HepG2 (cell line): ENCODE measurements at regions not wholly inside any gene's neighbourhood (a gene's known extent, or its start where the extent isn't known, plus 50 kb on each side); places are given as distances from the start of the nearest gene placed in this dataset.

Experiments used
- ATAC-seq: fragments of 200-7000 bp; cut with Tn5 transposase; 3 replicates; pipeline ENCODE4 v1.9.1; 2020; ENCODE audit warnings: mild to moderate bottlenecking, moderate library complexity
- BruUV-seq: library from RNA; stranded (reverse); fragments of 400-500 nt; replicated peaks from 2 replicates; lab custom pipeline; 2021; lab: Mats Ljungman, UMichigan
- CTCF ChIA-PET: fragments of 300-600 bp; formaldehyde crosslinking; extraction: SDS; loops from one replicate; lab custom pipeline; 2021; ENCODE audit warnings: low total read pairs, inconsistent platforms, low intra/inter-chr PET ratio; lab: Yijun Ruan, JAX
- POLR2A ChIA-PET: fragments of 350-600 bp; sonication (Branson Sonifier 250); formaldehyde crosslinking; loops from one replicate; lab custom pipeline; 2020; ENCODE audit warnings: antibody characterized with exemption, inconsistent platforms; lab: Yijun Ruan, JAX
- DNase-seq: peaks from one replicate; pipeline ENCODE4 v3.0.0-alpha.2; 2015; ENCODE audit warnings: low spot score
- FAIRE-seq: peaks from 3 replicates; lab custom pipeline; 2011; peaks lifted over from hg19 to GRCh38; lab: Jason Lieb, UNC
- H2AFZ ChIP-seq: one replicate; pipeline ENCODE4 v1.6.1; 2011; ENCODE audit warnings: low read length, inconsistent platforms
- H3K27ac ChIP-seq: fragments of 300-600 bp; 3 replicates; pipeline ENCODE4 v1.8.0; 2011; ENCODE audit warnings: mixed run types, mild to moderate bottlenecking, mixed read lengths, low read length, inconsistent platforms; ENCODE audit not compliant: insufficient read depth; ENCODE audit errors: extremely low read length
- H3K27me3 ChIP-seq, 2 experiments: fragments of 200-600 bp in 1 of 2; 2 replicates in 1 of 2; 3 replicates in 1 of 2; pipeline versions ENCODE4 v1.6.0 to v1.8.0; 2011; ENCODE audit warnings: low read length in 2 of 2, mild to moderate bottlenecking in 2 of 2, moderate library complexity in 2 of 2, inconsistent platforms in 1 of 2; ENCODE audit not compliant: insufficient read depth in 2 of 2, control insufficient read depth in 1 of 2
- H3K36me3 ChIP-seq, 2 experiments: fragments of 200-600 bp in 1 of 2; replicated peaks in 1 of 2; 2 replicates in 1 of 2; 3 replicates in 1 of 2; pipeline versions ENCODE4 v1.5.1 to v1.8.0; 2011; ENCODE audit warnings: low read length in 2 of 2, inconsistent platforms in 1 of 2; ENCODE audit not compliant: insufficient read depth in 2 of 2, control insufficient read depth in 1 of 2
- H3K4me1 ChIP-seq: 2 replicates; pipeline ENCODE4 v1.5.1; 2012; ENCODE audit warnings: low read length, inconsistent platforms; ENCODE audit not compliant: insufficient read depth
- H3K4me2 ChIP-seq: 2 replicates; pipeline ENCODE4 v1.6.0; 2011; ENCODE audit warnings: low read depth, low read length, inconsistent platforms
- H3K4me3 ChIP-seq, 3 experiments: fragments of 200-600 bp in 1 of 3; sonication (generic), shearing (Covaris generic) in 1 of 3; replicated peaks in 1 of 3; 2 replicates each; pipeline ENCODE4 v1.5.1; 2011 to 2016; ENCODE audit warnings: low read length in 3 of 3, inconsistent platforms in 2 of 3, low read depth in 2 of 3, mild to moderate bottlenecking in 2 of 3, control low read depth in 1 of 3, mixed read lengths in 1 of 3; ENCODE audit not compliant: insufficient read depth in 1 of 3
- H3K79me2 ChIP-seq: one replicate; pipeline ENCODE4 v1.6.1; 2011; ENCODE audit warnings: low read length, inconsistent platforms; ENCODE audit not compliant: insufficient read depth
- H3K9ac ChIP-seq: 2 replicates; pipeline ENCODE4 v1.6.0; 2011; ENCODE audit warnings: mild to moderate bottlenecking, low read depth, low read length, inconsistent platforms; ENCODE audit not compliant: insufficient read depth
- H3K9me3 ChIP-seq: 2 replicates; pipeline ENCODE4 v1.5.1; 2012; ENCODE audit warnings: mild to moderate bottlenecking, low read length
- H4K20me1 ChIP-seq: 2 replicates; pipeline ENCODE4 v1.6.0; 2011; ENCODE audit warnings: inconsistent platforms, mild to moderate bottlenecking, low read length, moderate library complexity; ENCODE audit not compliant: insufficient read depth
- ATF7-NPFF ChIP-seq: sonication (generic); formaldehyde crosslinking; IDR thresholded peaks from 2 replicates; pipeline ENCODE4 v1.8.1; 2023; ENCODE audit warnings: mild to moderate bottlenecking, low read depth, missing genetic modification reagents, moderate library complexity
- GRHL1 ChIP-seq: sonication (generic); formaldehyde crosslinking; conservative IDR thresholded peaks from 2 replicates; pipeline ENCODE4 v1.8.0; 2022; ENCODE audit warnings: missing genetic modification reagents
- HDAC1 ChIP-seq: sonication (generic); formaldehyde crosslinking; IDR thresholded peaks from 2 replicates; pipeline ENCODE4 v1.5.1; 2020; ENCODE audit warnings: mild to moderate bottlenecking, missing genetic modification reagents
- MBNL3 ChIP-seq: fragments of 250-450 bp; sonication (Bioruptor Pico); conservative IDR thresholded peaks from 2 replicates; pipeline ENCODE4 v1.8.0; 2022; ENCODE audit warnings: mild to moderate bottlenecking, inconsistent platforms
- MYNN ChIP-seq: sonication (generic); formaldehyde crosslinking; IDR thresholded peaks from 2 replicates; pipeline ENCODE4 v1.4.0; 2020; ENCODE audit warnings: mild to moderate bottlenecking, low read depth, missing genetic modification reagents
- PAF1 ChIP-seq: IDR thresholded peaks from 2 replicates; pipeline ENCODE4 v1.6.1; 2016; ENCODE audit warnings: missing genetic modification reagents, missing compliant biosample characterization
- POLR2AphosphoS5 ChIP-seq: IDR thresholded peaks from 2 replicates; pipeline ENCODE4 v1.6.1; 2012; ENCODE audit warnings: low read depth, low read length
- ZNF17 ChIP-seq: sonication (generic); formaldehyde crosslinking; IDR thresholded peaks from 2 replicates; pipeline ENCODE4 v1.5.0; 2020; ENCODE audit warnings: mild to moderate bottlenecking, missing genetic modification reagents
- ZNF292 ChIP-seq: sonication (generic); formaldehyde crosslinking; IDR thresholded peaks from 2 replicates; pipeline ENCODE4 v1.8.1; 2022; ENCODE audit warnings: mild to moderate bottlenecking, low read depth, missing genetic modification reagents, borderline replicate concordance
- ZNF784 ChIP-seq: sonication (generic); formaldehyde crosslinking; IDR thresholded peaks from 2 replicates; pipeline ENCODE4 v1.5.1; 2020; ENCODE audit warnings: missing genetic modification reagents, mild to moderate bottlenecking, borderline replicate concordance
- ZNF792 ChIP-seq: IDR thresholded peaks from 2 replicates; pipeline ENCODE4 v1.6.1; 2016
- WGBS: methylation state at CpG from one replicate; pipeline ENCODE4 v1.1.6; 2017; ENCODE audit warnings: low lambda C conversion rate; 5-methylcytosine and 5-hydroxymethylcytosine counted together
- in situ Hi-C: cut with HindIII; loops from 2 replicates; pipeline ENCODE4 v1.10.0; 2017; ENCODE audit warnings: low pct_unique_long_range_greater_than_20kb; ENCODE audit not compliant: extremely low pct_ligation_motif_present
- intact Hi-C: fragments of 100-400 bp; cut with micrococcal nuclease; formaldehyde crosslinking; loops from one replicate; pipeline ENCODE4 v1.10.0; 2022; ENCODE audit not compliant: unreplicated experiment
- TF ChIP-seq, protein P1 (sequence below): sonication (generic); formaldehyde crosslinking; IDR thresholded peaks from 2 replicates; pipeline ENCODE4 v1.4.0; 2020; ENCODE audit warnings: missing genetic modification reagents, borderline replicate concordance

- ChIA-PET CTCF (no interaction called here), POLR2A (no interaction called here)
- 0% methylated on average over 4 of the region's 10 CpGs for WGBS
- FAIRE-seq (no peak), DNase-seq (no peak), ATAC-seq (peak; percentile 96)
- Histone ChIP-seq H3K4me3 (peak overlapping the region in 2 of 3 experiments; percentile 19 to 57; a peak in 3 of 6 replicates), H3K36me3 (no peaks in the 10 kb centered on the region), H3K27me3 (no peaks in the 10 kb centered on the region), H2AFZ (no peak overlapping the region), H4K20me1 (no peaks in the 10 kb centered on the region), H3K9me3 (no peaks in the 10 kb centered on the region; the same call in 1 of the 2 replicates), H3K4me1 (peaks cover 18% of the 10 kb centered on the region), H3K4me2 (peak overlapping the region; percentile 66), H3K27ac (no peak overlapping the region), H3K79me2 (no peaks in the 10 kb centered on the region), H3K9ac (no peak overlapping the region)
- no peak for TF ChIP-seq ZNF784
- TF ChIP-seq ATF7-NPFF: no peak
- no peak for TF ChIP-seq MBNL3 (CRISPR knock-in tag)
- no peak for TF ChIP-seq PAF1 (CRISPR knock-in tag)
- TF ChIP-seq, protein P1, sequence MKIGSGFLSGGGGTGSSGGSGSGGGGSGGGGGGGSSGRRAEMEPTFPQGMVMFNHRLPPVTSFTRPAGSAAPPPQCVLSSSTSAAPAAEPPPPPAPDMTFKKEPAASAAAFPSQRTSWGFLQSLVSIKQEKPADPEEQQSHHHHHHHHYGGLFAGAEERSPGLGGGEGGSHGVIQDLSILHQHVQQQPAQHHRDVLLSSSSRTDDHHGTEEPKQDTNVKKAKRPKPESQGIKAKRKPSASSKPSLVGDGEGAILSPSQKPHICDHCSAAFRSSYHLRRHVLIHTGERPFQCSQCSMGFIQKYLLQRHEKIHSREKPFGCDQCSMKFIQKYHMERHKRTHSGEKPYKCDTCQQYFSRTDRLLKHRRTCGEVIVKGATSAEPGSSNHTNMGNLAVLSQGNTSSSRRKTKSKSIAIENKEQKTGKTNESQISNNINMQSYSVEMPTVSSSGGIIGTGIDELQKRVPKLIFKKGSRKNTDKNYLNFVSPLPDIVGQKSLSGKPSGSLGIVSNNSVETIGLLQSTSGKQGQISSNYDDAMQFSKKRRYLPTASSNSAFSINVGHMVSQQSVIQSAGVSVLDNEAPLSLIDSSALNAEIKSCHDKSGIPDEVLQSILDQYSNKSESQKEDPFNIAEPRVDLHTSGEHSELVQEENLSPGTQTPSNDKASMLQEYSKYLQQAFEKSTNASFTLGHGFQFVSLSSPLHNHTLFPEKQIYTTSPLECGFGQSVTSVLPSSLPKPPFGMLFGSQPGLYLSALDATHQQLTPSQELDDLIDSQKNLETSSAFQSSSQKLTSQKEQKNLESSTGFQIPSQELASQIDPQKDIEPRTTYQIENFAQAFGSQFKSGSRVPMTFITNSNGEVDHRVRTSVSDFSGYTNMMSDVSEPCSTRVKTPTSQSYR: peak; percentile 74; the same call in 1 of the 2 replicates
- no peak for TF ChIP-seq GRHL1 (CRISPR knock-in tag)
- TF ChIP-seq POLR2AphosphoS5: no peak
- TF ChIP-seq ZNF292 (CRISPR knock-in tag): peak; percentile 48; the same call in 1 of the 2 replicates
- no peak for TF ChIP-seq ZNF792 (CRISPR knock-in tag)
- 0 out of 2 replicates have a peak, but pooled peaks have one; percentile 18 for TF ChIP-seq HDAC1 (CRISPR knock-in tag)
- peak; percentile 97; the same call in 1 of the 2 replicates for TF ChIP-seq ZNF17
- no peak for TF ChIP-seq MYNN (CRISPR knock-in tag)
- intact Hi-C loops (no loop called here), in situ Hi-C loops (no loop called here)
- BruUV-seq: no TSS peak
Observed at GRCh38 chr21:28554660-28555475, 437.8 kb downstream of the LTN1 start.
